ENCODE measurements at regions not wholly inside any gene's neighbourhood (a gene's known extent, or its start where the extent isn't known, plus 50 kb on each side); places are given as distances from the start of the nearest gene placed in this dataset.
A peak's percentile ranks its signal among the peaks of the same experiment; 100 is the strongest.

DNA sequence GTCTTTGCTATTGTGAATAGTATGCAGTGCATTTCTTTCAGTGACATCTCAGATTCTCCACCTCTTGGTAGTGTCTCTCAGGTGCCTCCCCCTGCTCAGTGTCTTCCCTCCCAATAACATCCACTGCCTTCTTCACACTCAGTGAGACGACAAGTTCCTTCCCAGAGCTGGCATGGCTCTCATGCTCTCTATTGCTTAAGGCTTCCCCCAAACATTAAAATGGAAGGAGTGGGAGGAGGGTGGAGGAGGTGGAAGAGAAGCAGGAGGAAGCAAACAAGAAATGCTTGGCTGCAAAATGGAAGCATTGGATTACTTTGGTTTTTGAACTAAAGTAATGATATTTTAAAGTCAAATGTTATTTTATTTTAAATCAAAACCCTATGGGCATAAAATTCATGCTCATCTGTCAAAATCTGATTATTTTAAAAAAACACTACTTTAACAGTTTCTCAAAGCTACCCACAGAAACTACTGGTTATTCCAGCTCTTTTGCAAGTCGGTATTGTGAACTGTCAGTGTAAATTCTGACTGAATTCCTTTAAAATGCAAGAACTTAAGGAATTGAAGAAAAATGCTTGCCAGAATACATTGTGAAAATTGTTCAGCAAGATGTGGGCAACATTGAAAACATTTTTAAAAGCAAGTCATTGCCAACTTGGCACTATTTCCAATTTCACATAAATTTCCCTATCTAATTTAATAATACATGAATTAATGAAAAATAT lies 727.6 kb upstream of the ARGLU1 start:
- DNase-seq = no peak

DNA sequence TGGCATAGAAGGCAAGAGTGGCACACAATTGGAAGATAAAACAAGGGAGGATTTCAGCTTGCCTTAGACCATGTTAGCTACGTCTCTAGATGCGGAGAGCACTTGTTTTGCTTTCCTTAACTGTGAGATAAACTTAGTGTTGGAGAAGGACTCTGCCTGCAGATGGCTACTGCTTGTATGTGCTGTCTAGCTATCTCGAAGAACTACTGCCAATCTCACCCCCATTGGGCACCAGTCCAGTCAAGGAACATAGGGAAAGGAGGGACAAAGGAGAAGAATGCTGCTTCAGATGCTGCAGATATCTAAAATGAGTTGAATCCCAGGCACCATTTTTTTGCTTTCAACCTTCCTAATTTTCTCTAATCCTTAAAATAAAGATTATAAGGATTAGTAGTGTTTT lies 726.0 kb upstream of the ARGLU1 start:
- no peak for DNase-seq

DNA sequence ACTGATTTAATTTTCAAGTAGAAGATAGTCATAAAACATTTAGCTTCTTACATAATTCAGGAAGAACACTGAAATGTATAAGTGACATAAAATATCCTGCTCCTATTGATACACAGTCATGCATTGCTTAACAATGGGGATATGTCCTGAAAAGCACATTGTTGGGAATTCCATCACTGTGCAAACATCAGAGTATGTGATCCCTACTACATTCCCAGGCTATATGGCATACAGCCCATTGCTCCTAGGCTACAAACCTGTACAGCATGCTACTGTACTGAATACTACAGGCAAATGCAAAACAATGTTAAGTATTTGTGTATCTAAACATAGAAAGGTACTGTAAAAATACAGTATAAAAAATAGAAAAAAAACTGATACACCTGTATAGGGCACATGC lies 723.9 kb upstream of the ARGLU1 start:
- no peak for DNase-seq

DNA sequence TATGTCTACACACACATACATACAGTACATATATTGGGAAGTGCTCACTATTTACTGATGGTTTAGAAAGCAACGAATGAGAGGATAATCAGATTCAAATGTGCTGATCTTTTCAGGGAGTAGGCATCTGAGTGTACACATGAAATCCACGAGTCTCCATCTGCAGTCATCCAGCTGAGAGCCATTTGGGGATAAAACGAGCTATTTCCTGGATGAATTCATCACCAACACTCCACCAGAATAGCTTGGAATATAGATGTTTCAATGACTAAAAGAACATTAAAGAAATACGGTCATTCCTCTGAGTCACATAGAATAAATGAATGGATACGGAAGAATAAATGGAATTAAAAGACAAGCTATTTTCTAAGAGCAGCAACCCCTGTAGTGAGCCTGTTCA lies 721.6 kb upstream of the ARGLU1 start:
- DNase-seq = no peak

DNA sequence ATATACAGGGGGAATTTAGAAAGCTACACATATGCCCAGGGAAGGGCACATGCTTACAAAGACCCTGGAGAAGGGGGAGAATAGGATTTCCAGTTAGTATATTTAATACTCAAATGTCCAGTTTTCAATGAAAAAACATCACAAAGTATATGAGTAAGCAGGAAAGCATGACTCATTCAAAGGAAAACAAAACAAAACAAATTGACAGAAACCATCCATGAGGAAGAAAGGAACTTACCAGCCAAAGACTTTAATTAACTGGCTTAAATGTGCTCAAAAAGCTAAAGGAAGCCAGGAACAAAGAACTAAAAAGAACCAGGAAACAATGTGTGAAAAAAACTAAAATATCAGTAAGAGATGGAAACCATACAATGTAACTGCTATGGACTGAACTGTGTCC lies 716.2 kb upstream of the ARGLU1 start:
- no peak for DNase-seq

DNA sequence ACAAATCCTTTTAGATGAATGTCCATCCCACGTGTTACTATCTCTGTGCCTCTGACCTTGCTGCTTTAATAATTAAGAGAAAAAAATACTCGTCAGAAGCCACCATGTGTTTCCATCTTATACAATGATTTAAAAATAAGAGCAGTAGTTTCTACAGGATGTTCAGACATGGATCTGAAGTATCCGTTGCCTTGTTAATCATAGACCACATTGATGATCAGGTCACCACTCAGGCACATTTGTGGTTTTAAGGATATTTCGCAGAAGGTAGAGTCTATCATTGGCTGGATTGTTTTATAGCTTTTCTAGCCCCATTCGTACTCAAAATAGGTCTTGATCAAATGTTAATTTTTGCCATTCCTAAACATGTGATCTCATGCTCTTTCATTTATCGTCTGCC lies 710.0 kb upstream of the ARGLU1 start:
- DNase-seq = no peak

DNA sequence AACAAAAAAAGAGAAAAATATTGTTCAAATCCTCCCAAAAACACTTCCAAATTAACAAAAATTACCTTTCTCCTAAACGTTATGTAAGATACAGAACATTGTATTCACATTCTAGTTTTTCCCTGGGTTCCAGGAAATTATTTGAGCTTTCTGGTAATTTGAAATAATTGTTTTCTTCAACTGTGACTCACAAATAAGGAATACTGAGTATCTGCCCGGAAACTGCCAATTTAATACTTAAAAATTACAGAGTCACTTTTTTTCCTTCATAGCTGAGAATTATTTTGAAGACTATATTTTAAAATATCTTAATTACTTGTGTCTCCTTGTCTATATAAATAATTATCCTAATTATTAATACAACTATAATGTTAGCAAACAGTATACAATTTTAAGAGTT lies 709.0 kb upstream of the ARGLU1 start:
- DNase-seq = no peak

DNA sequence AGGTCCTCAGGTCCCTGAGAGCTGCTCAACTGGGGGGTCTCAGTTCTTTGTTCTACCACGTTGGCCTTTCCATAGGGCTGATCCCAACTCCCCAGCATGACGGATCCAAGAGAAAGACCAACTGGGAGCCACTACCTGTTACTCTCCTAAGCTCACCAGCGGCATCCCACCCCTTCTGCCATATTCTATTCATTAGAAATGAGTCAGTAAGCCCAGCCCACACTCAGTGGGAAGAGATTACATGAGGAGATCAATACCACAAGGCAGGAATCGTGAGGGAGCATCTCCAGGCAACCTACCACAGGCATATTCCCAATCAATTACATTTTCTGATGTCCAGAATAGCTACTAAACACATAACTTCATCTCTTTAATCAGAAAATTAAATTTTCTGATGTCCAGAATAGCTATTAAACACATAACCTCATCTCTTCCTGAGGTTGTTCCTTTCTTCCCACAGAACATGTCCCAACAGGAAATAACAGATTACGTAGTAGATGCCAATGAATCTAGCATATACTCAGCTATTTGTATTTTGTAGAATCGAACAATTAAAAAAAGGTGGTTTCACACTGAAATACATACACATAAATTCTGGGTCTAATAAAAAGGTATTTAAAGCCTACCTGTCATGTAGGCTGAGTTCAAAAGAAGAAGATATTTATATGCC lies 708.1 kb upstream of the ARGLU1 start:
- no peak for DNase-seq

DNA sequence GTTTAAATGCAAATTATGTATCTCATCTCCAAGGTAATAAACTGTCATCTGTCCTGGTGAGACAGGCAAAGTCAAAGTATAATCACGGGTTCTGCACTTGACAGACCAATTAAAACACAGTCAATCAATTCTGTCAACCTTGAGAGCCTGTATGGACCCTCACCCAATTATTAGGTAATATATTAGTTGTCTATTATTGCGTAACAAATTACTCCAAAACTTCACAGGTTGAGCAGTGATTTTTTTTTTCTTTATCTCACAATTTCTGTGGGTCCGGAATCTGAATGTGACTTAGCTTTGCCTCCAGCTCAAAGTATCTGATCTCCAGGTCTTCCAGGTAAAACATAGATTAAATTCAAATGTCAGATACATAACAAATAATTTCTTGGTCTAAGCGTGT lies 707.4 kb upstream of the ARGLU1 start:
- DNase-seq = no peak

DNA sequence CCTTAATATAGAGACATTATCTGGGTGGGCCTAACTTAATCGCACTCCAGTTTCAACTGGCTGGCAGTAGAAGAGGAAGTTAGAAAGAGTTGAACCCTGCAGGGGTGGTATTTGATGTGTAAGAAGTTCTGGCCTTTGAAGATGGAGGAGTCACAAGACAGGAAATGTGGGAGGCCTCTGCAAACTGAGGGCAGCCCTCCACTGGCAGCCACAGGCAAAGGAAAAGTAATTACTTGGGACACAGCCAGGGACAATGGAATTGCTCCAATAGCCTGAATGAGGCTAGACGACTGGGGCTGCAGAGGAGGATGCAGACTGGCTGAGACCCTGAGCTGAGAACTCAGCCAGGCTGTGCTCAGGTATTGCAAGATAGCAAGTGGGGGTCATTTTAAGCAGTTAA lies 703.3 kb upstream of the ARGLU1 start:
- peak; percentile 81 for DNase-seq

DNA sequence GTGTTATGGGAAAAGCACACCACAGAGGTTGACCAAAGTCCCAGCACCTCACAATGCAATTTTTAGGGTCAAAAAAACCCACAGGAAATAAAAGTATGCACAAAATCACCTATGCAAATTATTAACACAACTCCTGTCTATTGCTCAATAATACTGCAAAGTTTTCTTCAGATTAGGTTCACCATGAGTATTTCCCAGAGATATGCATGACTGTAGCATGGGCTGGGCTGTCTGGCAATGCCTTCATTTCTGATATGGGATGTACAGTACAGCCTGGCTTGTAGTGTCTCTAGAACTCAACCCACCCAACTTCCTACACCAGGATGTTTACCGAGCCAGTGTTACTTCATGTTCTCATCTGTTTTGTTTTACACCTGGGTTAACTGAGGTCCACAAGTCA lies 698.7 kb upstream of the ARGLU1 start:
- DNase-seq = no peak

DNA sequence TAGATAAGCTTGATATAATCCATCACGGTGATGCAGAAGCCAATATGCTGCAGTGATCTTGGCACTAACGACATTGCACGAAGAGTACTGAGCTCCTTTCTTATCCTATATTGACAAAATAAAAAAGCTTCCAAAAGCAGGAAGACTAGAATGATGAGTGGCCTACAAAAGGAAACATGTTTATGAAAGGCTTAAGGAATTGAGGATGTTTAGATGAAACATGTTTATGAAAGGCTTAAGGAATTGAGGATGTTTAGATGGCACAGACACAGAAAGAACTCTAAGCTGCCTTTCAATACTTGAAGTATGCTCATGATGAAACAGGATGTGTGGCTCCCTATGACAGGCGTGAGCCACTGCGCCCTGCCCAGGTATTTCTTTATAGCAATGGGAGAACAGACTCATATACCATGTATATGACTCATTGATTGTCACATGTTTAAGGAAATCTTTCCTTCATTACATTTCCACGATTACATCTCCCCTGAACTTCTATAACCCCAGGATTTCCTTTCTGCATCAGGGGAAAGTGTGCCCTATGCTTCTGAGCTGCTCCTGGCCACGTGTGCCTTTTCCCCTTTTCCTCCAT lies 690.8 kb upstream of the ARGLU1 start:
- no peak for DNase-seq

DNA sequence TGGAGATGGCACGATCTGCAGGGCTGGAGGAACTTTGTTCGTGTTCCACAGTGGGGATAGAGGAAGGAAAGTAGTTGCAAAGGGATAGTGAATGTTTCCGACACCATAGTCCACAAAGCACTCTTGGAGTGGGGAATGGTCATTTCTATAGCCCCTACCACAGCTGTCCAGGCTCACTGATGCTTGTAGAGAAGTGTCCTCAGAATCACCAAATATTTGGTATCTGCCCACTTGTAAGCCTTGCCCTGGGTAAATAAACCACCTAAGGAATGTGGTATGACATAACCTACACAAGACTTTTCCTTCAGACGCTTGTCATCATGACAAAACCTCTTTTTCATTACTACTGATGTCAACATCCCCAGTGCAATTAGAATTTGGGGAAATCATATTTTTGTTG lies 686.5 kb upstream of the ARGLU1 start:
- no peak for DNase-seq

DNA sequence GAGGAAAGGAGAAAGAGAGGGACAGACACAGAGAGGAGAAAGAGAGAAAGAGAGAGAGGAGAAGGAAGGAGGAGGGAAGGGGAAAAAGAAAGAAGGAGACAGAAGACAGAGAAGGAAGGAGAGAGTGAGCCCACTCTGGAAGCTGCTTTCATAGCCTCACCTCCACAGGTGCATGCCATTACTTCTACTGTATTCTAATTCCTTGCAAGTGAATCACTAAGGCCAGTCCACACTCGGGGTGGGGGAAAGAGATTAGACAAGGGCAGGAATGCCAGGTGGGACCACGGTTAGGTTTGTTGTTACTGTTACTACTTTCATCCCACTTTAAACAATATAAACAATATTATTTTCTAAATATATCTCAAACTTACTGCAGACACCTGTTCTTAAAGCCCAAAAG lies 684.5 kb upstream of the ARGLU1 start:
- no peak for DNase-seq

DNA sequence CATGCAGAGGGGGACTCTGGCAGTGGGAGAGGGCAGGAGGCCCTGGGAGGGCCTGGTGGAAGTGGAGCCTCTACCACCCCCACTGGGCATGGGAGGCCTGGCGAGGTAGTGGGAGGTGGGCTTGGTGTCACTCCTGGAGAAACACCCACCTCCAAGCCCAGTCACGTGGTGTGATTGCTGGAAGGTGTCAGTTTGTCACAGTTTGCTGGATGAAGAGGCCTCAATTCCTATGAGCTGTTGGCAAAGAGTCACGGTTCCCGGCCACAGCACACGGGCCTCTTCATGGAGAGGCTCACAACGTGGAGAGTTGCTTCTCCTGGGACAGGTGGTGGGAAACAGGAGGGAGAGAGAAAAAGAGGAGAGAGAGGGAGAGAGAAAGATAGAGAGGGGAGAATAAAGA lies 684.1 kb upstream of the ARGLU1 start:
- no peak for DNase-seq

DNA sequence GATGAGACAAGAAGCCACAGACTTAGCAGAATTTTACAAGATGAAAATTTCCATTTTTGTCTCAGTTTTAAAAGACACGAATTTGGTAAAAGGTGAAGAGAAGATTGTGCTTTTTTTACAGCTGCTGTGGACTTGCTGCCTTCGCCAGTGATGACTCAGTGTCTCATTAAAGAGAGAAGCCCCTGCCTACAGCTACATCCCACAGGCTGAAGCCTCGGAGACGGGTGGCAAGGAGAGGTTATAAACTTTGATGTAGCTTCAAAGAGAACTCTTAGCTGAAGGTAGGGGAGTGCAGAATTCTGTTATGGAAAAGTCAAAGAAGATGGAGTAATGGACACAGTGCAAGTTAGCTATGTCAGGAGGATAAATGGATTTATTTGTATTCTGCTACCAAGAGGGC lies 683.4 kb upstream of the ARGLU1 start:
- DNase-seq = no peak

DNA sequence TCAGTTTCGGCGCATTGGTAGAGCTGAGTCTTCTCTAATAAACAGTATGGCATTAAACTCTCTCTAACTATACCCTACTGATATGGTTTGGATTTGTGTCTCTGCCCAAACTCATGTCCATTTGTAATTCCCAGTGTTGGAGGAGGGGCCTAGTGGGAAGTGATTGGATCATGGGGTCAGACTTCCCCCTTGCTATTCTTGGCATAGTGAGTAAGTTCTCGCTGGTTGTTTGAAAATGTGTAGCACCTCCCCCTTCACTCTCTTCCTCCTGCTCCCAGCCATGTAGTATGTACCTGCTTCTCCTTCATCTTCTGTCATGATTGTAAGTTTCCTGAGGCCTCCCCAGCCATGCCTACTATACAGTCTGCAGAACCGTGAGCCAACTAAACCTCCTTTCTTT lies 682.7 kb upstream of the ARGLU1 start:
- no peak for DNase-seq

DNA sequence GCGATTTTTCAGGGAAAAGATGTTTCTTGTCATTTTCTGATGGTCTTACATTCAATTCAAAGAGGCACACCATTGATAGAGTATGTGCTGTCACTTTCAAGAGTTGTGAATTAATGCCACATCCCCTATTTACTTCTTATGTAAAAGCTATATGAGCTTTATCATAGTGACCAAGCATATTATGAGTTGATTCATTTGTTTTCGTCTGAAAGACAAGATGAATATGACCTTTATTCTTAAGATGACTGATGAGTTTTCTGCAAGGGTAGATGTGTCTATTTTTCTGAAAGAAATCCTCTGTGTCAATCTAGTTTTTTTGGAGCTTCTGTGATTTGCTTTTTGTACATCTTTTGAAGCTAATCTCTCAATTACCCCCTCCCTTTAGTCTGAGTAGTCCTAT lies 676.3 kb upstream of the ARGLU1 start:
- no peak for DNase-seq

DNA sequence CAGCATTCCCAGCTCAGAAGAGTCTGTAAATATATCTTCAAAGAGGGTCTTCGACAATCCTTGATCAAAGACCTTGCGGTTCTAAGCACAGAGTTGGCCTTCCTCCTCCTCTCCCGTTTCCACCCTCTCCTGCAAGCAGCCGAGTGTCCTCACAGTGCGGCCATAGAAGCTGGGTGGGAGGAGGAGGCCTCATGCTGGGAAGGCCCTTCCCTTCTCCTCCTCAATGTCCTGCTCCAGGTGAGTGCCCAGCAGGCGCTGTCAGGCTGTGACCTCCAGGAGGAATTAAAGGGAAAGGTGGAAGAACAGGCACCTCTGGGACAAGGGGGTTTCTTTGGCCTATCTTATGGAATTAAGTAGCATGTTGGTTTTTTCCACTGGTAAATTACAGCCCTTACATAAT lies 674.2 kb upstream of the ARGLU1 start:
- no peak for DNase-seq

DNA sequence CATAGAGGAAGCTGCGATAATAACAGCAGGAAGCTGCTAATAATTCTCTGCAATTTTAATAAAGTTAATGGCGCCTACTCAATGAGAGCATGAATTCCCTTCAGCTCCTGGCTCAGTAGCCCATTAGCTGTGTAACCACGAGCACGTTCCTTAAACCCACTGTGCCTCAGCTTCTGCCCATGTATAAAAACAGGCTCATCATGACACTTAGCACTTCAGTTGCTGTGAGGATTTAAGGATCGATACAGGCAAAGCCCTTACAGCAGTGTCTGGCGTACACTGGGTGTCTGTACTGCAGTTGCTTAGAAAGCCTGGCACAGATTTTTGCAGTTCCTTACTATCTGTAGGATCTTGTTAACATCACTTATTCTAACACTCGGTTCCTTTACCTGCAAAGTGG lies 673.4 kb upstream of the ARGLU1 start:
- peak; percentile 18 for DNase-seq

DNA sequence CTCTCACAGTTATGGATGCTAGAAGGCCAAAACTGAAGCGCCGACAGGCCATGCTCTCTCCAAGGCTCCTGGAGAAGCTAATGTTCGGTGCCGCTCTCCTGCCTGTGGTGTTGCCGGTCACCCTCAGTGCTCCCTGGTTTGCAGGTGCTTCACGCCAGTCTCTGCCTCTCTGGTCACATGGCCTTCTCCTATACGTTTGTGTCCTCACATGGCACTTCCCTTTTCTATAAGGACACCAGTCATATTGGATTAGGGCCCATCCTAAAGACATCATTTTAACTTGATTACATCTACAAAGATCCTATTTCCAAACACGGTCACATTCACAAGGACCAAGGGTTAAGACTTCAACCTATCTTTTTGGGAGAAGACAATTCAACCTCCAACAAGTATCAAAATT lies 671.3 kb upstream of the ARGLU1 start:
- DNase-seq = no peak

DNA sequence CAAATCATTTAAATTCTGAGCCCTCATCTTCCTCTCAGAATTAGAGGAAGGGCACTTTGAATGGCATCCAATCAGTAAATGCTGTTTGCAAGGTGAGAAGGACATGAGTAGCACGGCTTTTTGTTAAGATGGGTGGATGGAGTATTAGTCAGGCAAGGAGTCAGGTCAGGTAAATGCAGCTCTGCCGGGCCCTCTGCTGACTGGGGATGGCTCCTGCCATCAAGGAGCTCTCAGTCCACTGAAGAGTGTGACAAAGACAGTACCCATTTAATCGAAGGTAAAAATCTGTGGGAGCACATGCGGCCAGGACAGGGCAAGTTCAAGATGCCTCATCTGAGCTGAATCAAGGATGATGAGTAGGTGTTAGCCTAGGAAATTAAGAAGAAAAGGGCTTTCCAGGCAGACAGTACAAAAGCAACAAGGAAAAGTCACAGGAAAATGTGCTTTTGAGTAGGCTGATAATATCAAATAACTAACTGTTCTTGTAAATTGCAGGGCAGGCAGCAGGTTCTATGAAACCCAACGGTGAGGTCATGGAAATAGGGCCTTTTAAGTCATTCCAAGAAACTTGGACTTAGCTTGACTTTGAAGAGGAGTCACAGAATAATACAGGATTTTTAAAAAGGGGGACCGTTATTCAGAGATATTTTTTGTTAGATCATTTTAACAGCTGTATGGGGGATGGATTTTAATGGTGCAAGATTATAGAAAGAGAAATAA lies 670.5 kb upstream of the ARGLU1 start:
- DNase-seq = no peak

DNA sequence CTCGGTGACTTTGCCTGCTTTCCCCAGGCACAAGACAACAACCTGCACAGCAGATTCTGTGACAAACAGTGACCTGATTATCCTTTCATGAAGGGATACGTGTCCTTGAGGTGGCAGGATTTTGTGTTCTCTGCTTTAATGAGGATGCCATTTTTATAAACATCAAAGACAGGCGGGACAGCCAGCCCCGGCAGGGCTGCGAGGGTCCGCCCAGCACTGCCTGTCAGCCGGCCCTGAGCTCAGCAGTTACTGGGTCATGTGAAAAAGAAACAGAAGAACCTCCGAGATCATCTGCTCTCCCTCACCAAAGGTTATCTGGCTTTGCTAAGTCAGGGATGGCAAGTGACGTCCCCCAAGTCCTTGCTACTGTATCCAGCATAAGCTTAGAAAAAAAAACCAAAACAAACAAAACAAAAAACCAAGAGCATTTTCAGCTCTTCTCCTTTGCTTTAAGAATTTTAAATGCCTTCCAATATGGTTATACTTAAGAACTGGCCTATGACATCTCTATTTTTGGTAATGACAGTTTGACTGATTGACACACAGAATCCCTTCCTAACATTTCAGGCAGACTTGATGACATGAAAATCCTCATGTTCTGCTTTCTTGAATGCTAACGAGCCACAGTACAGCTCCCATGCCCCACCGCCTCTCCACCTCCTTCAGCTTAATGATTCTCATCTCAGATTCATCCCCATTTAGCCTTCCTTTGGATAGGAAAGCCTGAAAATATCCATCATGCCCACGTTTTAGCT lies 666.6 kb upstream of the ARGLU1 start:
- peak; percentile 38 for DNase-seq
